Cardiac muscle cell (in vitro differentiated cells and primary cell): ENCODE measurements at regions not wholly inside any gene's neighbourhood (a gene's known extent, or its start where the extent isn't known, plus 50 kb on each side); places are given as distances from the start of the nearest gene placed in this dataset.
A peak's percentile ranks its signal among the peaks of the same experiment; 100 is the strongest.
"Not testable (repeated sequence)": the region's sequence is repeated elsewhere in the genome, so short reads cannot be mapped to it uniquely, and the experiment has no call there.

Experiments
- DNase-seq, 2 donors: peaks; one replicate each; pipeline versions ENCODE4 v3.0.0 to v3.0.0-alpha.2; 2010 to 2017; ENCODE audit warnings: low read depth in 1 of 2, low spot score in 1 of 2
- H3K27ac ChIP-seq: fragments of 200-600 bp; sonication (generic); 2 replicates; pipeline ENCODE4 v1.5.1; 2016
- H3K27me3 ChIP-seq: fragments of 200-600 bp; sonication (generic); 2 replicates; pipeline ENCODE4 v1.6.0; 2016; ENCODE audit warnings: control low read depth
- H3K36me3 ChIP-seq: fragments of 200-600 bp; sonication (generic); 2 replicates; pipeline ENCODE4 v1.5.1; 2016; ENCODE audit warnings: control low read depth
- H3K4me1 ChIP-seq: fragments of 200-600 bp; sonication (generic); 2 replicates; pipeline ENCODE4 v1.8.1; 2017; ENCODE audit warnings: low read depth, mild to moderate bottlenecking, mixed run types
- H3K4me3 ChIP-seq: fragments of 200-600 bp; sonication (generic); 2 replicates; pipeline ENCODE4 v1.5.1; 2016; ENCODE audit warnings: mild to moderate bottlenecking
- H3K9me3 ChIP-seq: fragments of 200-600 bp; sonication (generic); 2 replicates; pipeline ENCODE4 v1.5.1; 2017; ENCODE audit warnings: low read depth, mild to moderate bottlenecking, control low read depth
- TF ChIP-seq, protein P1 (sequence below): IDR thresholded peaks from 2 replicates; pipeline ENCODE4 v1.5.1; 2012; ENCODE audit warnings: low read depth, mild to moderate bottlenecking, low read length

DNA sequence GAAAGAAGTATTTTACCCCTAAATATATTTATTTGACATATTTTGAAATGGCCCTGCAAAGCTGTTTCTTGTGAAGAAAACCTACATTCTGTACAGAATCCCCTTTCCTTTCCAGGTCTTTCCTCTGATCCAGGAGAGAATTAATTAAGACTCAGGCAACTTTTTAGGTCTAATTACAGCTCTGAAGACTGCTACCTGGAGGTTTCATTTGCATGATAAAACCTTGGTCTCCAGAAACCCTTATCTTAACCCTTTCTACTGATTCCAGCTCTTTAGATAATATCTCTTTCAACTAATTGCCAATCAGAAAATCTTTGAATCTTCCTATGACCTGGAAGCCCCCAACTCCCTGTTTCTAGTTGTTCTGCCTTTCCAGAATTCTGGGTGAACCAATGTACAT lies 224.0 kb downstream of the FAM47A start:
- Histone ChIP-seq H3K27ac (no peak overlapping the region), H3K4me1 (no peaks in the 10 kb centered on the region), H3K36me3 (no peaks in the 10 kb centered on the region), H3K9me3 (no peaks in the 10 kb centered on the region), H3K27me3 (no peaks in the 10 kb centered on the region), H3K4me3 (no peak overlapping the region)
- TF ChIP-seq, protein P1, sequence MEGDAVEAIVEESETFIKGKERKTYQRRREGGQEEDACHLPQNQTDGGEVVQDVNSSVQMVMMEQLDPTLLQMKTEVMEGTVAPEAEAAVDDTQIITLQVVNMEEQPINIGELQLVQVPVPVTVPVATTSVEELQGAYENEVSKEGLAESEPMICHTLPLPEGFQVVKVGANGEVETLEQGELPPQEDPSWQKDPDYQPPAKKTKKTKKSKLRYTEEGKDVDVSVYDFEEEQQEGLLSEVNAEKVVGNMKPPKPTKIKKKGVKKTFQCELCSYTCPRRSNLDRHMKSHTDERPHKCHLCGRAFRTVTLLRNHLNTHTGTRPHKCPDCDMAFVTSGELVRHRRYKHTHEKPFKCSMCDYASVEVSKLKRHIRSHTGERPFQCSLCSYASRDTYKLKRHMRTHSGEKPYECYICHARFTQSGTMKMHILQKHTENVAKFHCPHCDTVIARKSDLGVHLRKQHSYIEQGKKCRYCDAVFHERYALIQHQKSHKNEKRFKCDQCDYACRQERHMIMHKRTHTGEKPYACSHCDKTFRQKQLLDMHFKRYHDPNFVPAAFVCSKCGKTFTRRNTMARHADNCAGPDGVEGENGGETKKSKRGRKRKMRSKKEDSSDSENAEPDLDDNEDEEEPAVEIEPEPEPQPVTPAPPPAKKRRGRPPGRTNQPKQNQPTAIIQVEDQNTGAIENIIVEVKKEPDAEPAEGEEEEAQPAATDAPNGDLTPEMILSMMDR, result no peak
- DNase-seq, result no peak

- no peaks in the 10 kb centered on the region for H3K36me3 ChIP-seq
- no peak overlapping the region for H3K4me3 ChIP-seq
- no peak overlapping the region for H3K27ac ChIP-seq
- no peak for DNase-seq
- TF ChIP-seq, protein P1, result no peak
- H3K9me3 ChIP-seq, result no peaks in the 10 kb centered on the region
- H3K4me1 ChIP-seq, result no peaks in the 10 kb centered on the region
- H3K27me3 ChIP-seq, result no peaks in the 10 kb centered on the region
These were observed 225.1 kb downstream of the FAM47A start for GRCh38 chrX:33906971-33907370.

- H3K36me3 ChIP-seq, result no peaks in the 10 kb centered on the region
- no peaks in the 10 kb centered on the region for H3K4me1 ChIP-seq
- H3K27ac ChIP-seq, result no peak overlapping the region
- TF ChIP-seq, protein P1, result no peak
- H3K27me3 ChIP-seq, result no peaks in the 10 kb centered on the region
- no peak for DNase-seq
- H3K9me3 ChIP-seq, result no peaks in the 10 kb centered on the region
- no peak overlapping the region for H3K4me3 ChIP-seq
These were observed 239.4 kb downstream of the FAM47A start for GRCh38 chrX:33892670-33893069.

DNA sequence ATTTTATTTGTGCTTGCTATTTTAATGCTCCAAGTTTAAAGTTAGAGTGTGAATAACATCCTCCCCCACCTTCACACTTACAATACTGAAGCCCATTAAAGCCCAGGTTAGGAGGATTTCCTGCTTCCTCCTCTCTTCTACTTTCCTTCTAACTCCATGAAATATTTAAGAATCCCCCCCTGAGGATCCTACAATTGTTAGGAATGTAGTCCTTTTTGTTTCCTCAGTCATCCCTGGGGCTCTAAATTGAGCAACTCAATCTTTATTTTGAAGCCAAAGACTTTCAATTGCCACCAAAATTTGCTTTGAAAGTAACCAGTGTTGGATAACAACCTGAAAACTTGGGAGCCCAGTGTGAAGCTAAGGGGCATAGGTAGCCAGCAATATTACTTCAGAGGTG lies 276.9 kb downstream of the FAM47A start:
- Histone ChIP-seq H3K4me3 (no peak overlapping the region), H3K9me3 (no peaks in the 10 kb centered on the region), H3K36me3 (no peaks in the 10 kb centered on the region), H3K27me3 (no peaks in the 10 kb centered on the region), H3K4me1 (no peaks in the 10 kb centered on the region), H3K27ac (no peak overlapping the region)
- TF ChIP-seq, protein P1, result no peak
- DNase-seq, result no peak

- DNase-seq, H3K4me3 ChIP-seq, H3K36me3 ChIP-seq, H3K27ac ChIP-seq, H3K9me3 ChIP-seq, H3K4me1 ChIP-seq, H3K27me3 ChIP-seq: not testable (repeated sequence)
These were observed 280.0 kb downstream of the FAM47A start for GRCh38 chrX:33852146-33852545.

- H3K4me1 ChIP-seq, result no peaks in the 10 kb centered on the region
- no peaks in the 10 kb centered on the region for H3K9me3 ChIP-seq
- H3K4me3 ChIP-seq, result no peak overlapping the region
- H3K36me3 ChIP-seq, result no peaks in the 10 kb centered on the region
- no peak overlapping the region for H3K27ac ChIP-seq
- peak in 1 of 2 donors; percentile 8 for DNase-seq
- TF ChIP-seq, protein P1, result no peak
- no peaks in the 10 kb centered on the region for H3K27me3 ChIP-seq
These were observed 291.9 kb downstream of the FAM47A start for GRCh38 chrX:33840176-33840575.
